HEK293 (cell line): ENCODE measurements at regions not wholly inside any gene's neighbourhood (a gene's known extent, or its start where the extent isn't known, plus 50 kb on each side); places are given as distances from the start of the nearest gene placed in this dataset.

Experiments used
- REST ChIP-seq: fragments of 450-650 bp; formaldehyde crosslinking; IDR thresholded peaks from 2 replicates; pipeline ENCODE4 v1.5.1; 2016; ENCODE audit warnings: missing biosample characterization, missing genetic modification characterization
- ZBTB48 ChIP-seq: fragments of 450-650 bp; formaldehyde crosslinking; IDR thresholded peaks from 2 replicates; pipeline ENCODE4 v1.5.1; 2016; ENCODE audit warnings: missing biosample characterization, missing genetic modification characterization
- ZBTB8A ChIP-seq: fragments of 450-650 bp; formaldehyde crosslinking; IDR thresholded peaks from 2 replicates; pipeline ENCODE4 v1.5.1; 2016; ENCODE audit warnings: missing biosample characterization, missing genetic modification characterization
- ZNF221 ChIP-seq: fragments of 450-650 bp; formaldehyde crosslinking; IDR thresholded peaks from 2 replicates; pipeline ENCODE4 v1.5.1; 2017; ENCODE audit warnings: missing biosample characterization, missing genetic modification characterization, borderline replicate concordance
- ZNF660 ChIP-seq: fragments of 450-650 bp; IDR thresholded peaks from 2 replicates; pipeline ENCODE4 v1.5.1; 2018; ENCODE audit warnings: missing biosample characterization, mild to moderate bottlenecking, missing genetic modification characterization
- ZNF777 ChIP-seq: fragments of 450-650 bp; formaldehyde crosslinking; IDR thresholded peaks from 2 replicates; pipeline ENCODE4 v1.5.1; 2017; ENCODE audit warnings: missing biosample characterization, missing genetic modification characterization, borderline replicate concordance
- ZXDB ChIP-seq: fragments of 450-650 bp; formaldehyde crosslinking; IDR thresholded peaks from 2 replicates; pipeline ENCODE4 v1.5.1; 2016; ENCODE audit warnings: missing biosample characterization, missing genetic modification characterization
- TF ChIP-seq, protein P1 (sequence below): fragments of 450-650 bp; formaldehyde crosslinking; IDR thresholded peaks from 2 replicates; pipeline ENCODE4 v1.5.1; 2016; ENCODE audit warnings: missing biosample characterization, missing genetic modification characterization
- TF ChIP-seq, protein P2 (sequence below): fragments of 450-650 bp; formaldehyde crosslinking; IDR thresholded peaks from 2 replicates; pipeline ENCODE4 v1.5.1; 2016; ENCODE audit warnings: missing biosample characterization, missing genetic modification characterization, low read depth

DNA sequence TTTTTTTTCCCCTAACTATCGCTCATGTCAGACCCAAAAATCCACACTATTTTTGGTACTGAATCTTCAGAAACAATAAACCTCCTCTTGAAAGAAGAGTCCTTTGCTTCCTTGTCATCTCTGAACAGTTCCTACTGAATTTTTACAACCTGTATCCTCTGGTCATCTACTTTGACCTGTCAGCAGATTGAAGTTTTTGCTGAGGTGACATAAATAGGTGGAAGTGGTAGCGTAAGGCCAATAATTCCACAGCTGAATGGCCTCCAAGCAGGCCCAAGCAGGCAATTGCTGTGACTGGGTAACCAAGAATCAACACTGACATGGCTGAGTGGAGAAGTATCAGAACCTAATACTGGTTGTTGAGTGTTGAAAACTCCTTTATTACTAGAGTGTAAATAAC, 117.4 kb upstream of the MAGI2 start:
- TF ChIP-seq ZNF777 (tag by site-specific recombination) (no peak), ZBTB8A (tag by site-specific recombination) (no peak), ZNF221 (no peak), ZXDB (no peak), REST (tag by site-specific recombination) (no peak), ZBTB48 (tag by site-specific recombination) (no peak), ZNF660 (tag by site-specific recombination) (no peak)
- TF ChIP-seq, protein P1, sequence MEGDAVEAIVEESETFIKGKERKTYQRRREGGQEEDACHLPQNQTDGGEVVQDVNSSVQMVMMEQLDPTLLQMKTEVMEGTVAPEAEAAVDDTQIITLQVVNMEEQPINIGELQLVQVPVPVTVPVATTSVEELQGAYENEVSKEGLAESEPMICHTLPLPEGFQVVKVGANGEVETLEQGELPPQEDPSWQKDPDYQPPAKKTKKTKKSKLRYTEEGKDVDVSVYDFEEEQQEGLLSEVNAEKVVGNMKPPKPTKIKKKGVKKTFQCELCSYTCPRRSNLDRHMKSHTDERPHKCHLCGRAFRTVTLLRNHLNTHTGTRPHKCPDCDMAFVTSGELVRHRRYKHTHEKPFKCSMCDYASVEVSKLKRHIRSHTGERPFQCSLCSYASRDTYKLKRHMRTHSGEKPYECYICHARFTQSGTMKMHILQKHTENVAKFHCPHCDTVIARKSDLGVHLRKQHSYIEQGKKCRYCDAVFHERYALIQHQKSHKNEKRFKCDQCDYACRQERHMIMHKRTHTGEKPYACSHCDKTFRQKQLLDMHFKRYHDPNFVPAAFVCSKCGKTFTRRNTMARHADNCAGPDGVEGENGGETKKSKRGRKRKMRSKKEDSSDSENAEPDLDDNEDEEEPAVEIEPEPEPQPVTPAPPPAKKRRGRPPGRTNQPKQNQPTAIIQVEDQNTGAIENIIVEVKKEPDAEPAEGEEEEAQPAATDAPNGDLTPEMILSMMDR (tag by site-specific recombination), result no peak
- TF ChIP-seq, protein P2, sequence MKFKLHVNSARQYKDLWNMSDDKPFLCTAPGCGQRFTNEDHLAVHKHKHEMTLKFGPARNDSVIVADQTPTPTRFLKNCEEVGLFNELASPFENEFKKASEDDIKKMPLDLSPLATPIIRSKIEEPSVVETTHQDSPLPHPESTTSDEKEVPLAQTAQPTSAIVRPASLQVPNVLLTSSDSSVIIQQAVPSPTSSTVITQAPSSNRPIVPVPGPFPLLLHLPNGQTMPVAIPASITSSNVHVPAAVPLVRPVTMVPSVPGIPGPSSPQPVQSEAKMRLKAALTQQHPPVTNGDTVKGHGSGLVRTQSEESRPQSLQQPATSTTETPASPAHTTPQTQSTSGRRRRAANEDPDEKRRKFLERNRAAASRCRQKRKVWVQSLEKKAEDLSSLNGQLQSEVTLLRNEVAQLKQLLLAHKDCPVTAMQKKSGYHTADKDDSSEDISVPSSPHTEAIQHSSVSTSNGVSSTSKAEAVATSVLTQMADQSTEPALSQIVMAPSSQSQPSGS (tag by site-specific recombination), result no peak
